Peyer's patch (tissue), 4 donors: ENCODE measurements at regions not wholly inside any gene's neighbourhood (a gene's known extent, or its start where the extent isn't known, plus 50 kb on each side); places are given as distances from the start of the nearest gene placed in this dataset.

Source experiments
- DNase-seq, 3 donors: peaks; one replicate each; pipeline ENCODE4 v3.0.0-alpha.2; 2017 to 2019
- H3K27ac ChIP-seq, 4 donors: fragments of 200-600 bp; sonication (generic); one replicate each; pipeline ENCODE4 v1.5.1; 2016 to 2019
- H3K27me3 ChIP-seq, 2 donors: fragments of 200-600 bp; sonication (generic); one replicate each; pipeline ENCODE4 v1.5.1; 2019
- H3K36me3 ChIP-seq, 3 donors: fragments of 200-600 bp; sonication (generic); one replicate each; pipeline ENCODE4 v1.5.1; 2016 to 2019
- H3K4me1 ChIP-seq, 4 donors: fragments of 200-600 bp; sonication (generic); one replicate each; pipeline ENCODE4 v1.5.1; 2016 to 2019
- H3K4me3 ChIP-seq, 4 donors: fragments of 200-600 bp; sonication (generic); 1 replicate in 3 of 4; 2 replicates in 1 of 4; pipeline ENCODE4 v1.5.1; 2016 to 2019; ENCODE audit warnings: mild to moderate bottlenecking in 1 of 4
- H3K9me3 ChIP-seq, 4 donors: fragments of 200-600 bp; sonication (generic); one replicate each; pipeline ENCODE4 v1.5.1; 2016 to 2019; ENCODE audit warnings: mild to moderate bottlenecking in 1 of 4
- POLR2A ChIP-seq, 2 donors: fragments of 450-650 bp; IDR thresholded peaks; one replicate each; pipeline ENCODE4 v1.5.1; 2017; ENCODE audit warnings: antibody characterized with exemption in 2 of 2, mild to moderate bottlenecking in 2 of 2, moderate library complexity in 2 of 2
- TF ChIP-seq, protein P1 (sequence below), 6 experiments: fragments of 450-650 bp in 4 of 6; fragments of 200-600 bp in 2 of 6; sonication (generic) in 1 of 6; IDR thresholded peaks; one replicate each; pipeline ENCODE4 v1.5.1; 2017 to 2019; ENCODE audit warnings: antibody characterized with exemption in 6 of 6, mild to moderate bottlenecking in 3 of 6, moderate library complexity in 1 of 6

DNA sequence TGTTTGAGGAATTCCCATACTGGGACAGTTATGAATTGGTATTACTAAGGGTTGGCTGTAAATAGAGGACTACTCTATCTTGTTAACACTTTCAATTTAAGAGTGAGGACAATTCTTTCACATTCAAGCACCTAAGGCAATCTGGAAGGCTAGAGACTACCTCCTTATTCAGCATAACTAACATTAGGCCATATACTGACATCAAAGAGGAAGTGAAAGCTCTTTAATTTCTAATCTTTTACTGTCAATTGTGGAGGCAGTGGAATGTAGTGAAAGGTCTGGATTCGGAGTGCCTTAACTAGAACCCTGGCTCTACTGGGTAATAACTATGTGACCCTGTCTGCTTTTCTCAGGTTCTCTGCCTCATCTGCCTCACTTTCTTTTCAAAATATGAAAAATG, 134.0 kb downstream of the UFM1 start:
- no peak overlapping the region for H3K27ac ChIP-seq
- H3K27me3 ChIP-seq = no peaks in the 10 kb centered on the region
- H3K4me1 ChIP-seq = no peaks in the 10 kb centered on the region
- no peak overlapping the region for H3K4me3 ChIP-seq
- no peaks in the 10 kb centered on the region for H3K9me3 ChIP-seq
- TF ChIP-seq, protein P1, sequence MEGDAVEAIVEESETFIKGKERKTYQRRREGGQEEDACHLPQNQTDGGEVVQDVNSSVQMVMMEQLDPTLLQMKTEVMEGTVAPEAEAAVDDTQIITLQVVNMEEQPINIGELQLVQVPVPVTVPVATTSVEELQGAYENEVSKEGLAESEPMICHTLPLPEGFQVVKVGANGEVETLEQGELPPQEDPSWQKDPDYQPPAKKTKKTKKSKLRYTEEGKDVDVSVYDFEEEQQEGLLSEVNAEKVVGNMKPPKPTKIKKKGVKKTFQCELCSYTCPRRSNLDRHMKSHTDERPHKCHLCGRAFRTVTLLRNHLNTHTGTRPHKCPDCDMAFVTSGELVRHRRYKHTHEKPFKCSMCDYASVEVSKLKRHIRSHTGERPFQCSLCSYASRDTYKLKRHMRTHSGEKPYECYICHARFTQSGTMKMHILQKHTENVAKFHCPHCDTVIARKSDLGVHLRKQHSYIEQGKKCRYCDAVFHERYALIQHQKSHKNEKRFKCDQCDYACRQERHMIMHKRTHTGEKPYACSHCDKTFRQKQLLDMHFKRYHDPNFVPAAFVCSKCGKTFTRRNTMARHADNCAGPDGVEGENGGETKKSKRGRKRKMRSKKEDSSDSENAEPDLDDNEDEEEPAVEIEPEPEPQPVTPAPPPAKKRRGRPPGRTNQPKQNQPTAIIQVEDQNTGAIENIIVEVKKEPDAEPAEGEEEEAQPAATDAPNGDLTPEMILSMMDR (IDR thresholded peaks at IDR 0.05) = no peak
- TF ChIP-seq POLR2A (IDR thresholded peaks at IDR 0.05) = no peak
- DNase-seq = no peak
- no peaks in the 10 kb centered on the region for H3K36me3 ChIP-seq

DNA sequence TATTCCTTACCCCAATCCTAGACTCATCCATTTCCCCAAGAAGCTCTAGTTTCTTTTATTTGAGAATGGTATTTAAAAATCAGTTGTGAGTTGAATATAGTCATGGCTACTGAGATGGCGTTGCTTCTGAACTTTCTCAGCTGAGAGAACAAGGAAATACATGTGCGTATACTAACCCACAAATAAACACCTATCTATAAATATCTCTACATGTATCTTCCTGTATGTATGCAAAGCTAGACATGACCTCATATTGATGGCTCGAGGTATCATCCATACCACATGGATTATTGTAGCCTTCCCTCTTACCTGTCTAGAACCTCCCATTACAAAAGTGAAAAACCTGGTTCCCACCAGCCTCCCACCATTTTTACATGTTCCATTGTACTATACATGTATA, 141.0 kb downstream of the UFM1 start:
- Histone ChIP-seq H3K27ac (no peak overlapping the region), H3K9me3 (no peaks in the 10 kb centered on the region), H3K4me3 (no peak overlapping the region), H3K27me3 (no peaks in the 10 kb centered on the region), H3K4me1 (no peaks in the 10 kb centered on the region), H3K36me3 (no peaks in the 10 kb centered on the region)
- TF ChIP-seq POLR2A (IDR thresholded peaks at IDR 0.05) = no peak
- TF ChIP-seq, protein P1 (IDR thresholded peaks at IDR 0.05) = no peak
- DNase-seq = no peak

DNA sequence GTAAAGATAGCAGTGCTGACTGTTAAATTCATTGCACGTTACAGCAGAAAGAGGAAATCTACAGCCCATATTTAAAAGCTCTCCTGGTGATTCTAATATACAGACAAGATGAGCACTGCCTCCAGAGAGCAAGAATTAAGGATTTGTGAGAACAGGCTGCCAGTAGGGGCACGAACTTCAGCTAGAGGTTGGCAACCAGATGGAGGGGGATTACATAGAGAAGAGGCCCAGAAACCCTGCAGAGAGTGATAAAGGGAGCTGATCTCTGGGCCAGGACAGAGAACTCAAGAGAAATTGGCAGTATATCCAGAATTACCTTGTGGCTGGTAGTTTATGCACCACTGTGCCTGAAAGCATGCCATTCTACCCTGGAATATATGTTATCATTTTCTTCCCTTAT, 144.8 kb downstream of the UFM1 start:
- no peaks in the 10 kb centered on the region for H3K27me3 ChIP-seq
- H3K4me3 ChIP-seq = no peak overlapping the region
- H3K27ac ChIP-seq = no peak overlapping the region
- H3K36me3 ChIP-seq = no peaks in the 10 kb centered on the region
- no peak for DNase-seq
- TF ChIP-seq POLR2A (IDR thresholded peaks at IDR 0.05) = no peak
- TF ChIP-seq, protein P1 (IDR thresholded peaks at IDR 0.05) = no peak
- no peaks in the 10 kb centered on the region for H3K9me3 ChIP-seq
- H3K4me1 ChIP-seq = no peaks in the 10 kb centered on the region

DNA sequence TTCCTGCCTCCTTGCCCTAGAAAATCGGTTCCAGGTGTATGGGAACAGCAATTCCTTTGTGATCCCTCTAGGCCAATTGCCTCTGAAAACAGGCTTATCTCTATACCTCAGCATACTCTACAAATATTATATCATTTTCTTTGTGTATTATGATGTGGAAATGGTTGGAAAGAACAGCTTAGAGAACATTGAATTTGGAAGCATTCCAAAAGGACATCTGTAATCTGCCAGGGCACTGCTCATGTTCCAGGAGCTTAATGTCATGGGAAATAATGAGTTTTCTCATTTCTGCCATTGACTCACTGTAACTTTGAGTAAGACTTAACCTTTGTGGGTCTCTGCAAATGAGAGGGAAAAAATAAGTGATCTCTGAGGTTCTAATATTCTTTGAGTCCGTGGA, 147.3 kb downstream of the UFM1 start:
- TF ChIP-seq, protein P1 (IDR thresholded peaks at IDR 0.05) = no peak
- TF ChIP-seq POLR2A (IDR thresholded peaks at IDR 0.05) = no peak
- H3K4me1 ChIP-seq = no peaks in the 10 kb centered on the region
- no peak overlapping the region for H3K4me3 ChIP-seq
- H3K27ac ChIP-seq = no peak overlapping the region
- no peaks in the 10 kb centered on the region for H3K9me3 ChIP-seq
- H3K27me3 ChIP-seq = no peaks in the 10 kb centered on the region
- no peak for DNase-seq
- no peaks in the 10 kb centered on the region for H3K36me3 ChIP-seq

DNA sequence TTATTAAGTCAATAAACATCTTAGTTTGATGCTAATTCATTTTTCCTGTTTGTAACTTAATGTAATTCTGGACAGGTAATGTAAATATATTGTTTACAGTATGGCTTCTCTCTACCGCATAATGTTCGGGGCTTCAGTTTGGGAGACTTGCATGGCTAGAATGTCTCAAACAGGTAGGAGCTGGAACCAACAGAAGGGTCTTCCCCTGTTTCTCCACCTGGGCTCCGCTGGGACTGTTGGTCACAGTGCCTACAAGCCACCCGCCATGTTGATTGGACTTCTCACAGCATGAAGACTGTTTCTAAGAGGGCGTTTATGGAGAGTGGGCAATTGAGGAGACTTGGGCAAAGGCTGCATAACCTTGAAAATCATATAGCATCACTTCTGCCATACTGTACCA, 148.6 kb downstream of the UFM1 start:
- no peaks in the 10 kb centered on the region for H3K9me3 ChIP-seq
- no peaks in the 10 kb centered on the region for H3K4me1 ChIP-seq
- no peaks in the 10 kb centered on the region for H3K36me3 ChIP-seq
- DNase-seq = no peak
- no peaks in the 10 kb centered on the region for H3K27me3 ChIP-seq
- no peak overlapping the region for H3K27ac ChIP-seq
- H3K4me3 ChIP-seq = no peak overlapping the region
- TF ChIP-seq, protein P1 (IDR thresholded peaks at IDR 0.05) = no peak
- no peak for TF ChIP-seq POLR2A (IDR thresholded peaks at IDR 0.05)

DNA sequence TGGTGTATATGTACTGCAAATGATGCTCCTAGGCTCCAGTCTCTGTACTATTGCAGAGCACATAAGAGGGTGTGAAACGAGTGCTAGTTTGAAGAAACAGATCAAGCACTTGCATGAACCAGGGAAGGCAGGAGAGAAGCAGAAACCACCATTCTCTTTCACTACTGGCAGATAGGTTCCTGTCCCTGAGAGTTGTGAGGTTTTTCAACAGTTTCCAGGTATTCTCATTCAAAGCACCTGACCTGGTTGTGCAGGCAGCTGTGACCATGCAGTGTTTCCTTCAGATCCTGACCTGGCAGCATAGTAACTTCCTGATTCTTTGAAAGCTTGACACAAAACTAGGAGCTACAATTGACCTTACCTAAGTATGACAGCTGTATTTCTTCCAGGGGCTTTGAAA, 164.9 kb downstream of the UFM1 start:
- H3K36me3 ChIP-seq = no peaks in the 10 kb centered on the region
- TF ChIP-seq POLR2A (IDR thresholded peaks at IDR 0.05) = no peak
- TF ChIP-seq, protein P1 (IDR thresholded peaks at IDR 0.05) = no peak
- H3K4me3 ChIP-seq = no peak overlapping the region

More for the DNA sequence above, 164.9 kb downstream of the UFM1 start:
- Histone ChIP-seq H3K27ac (no peak overlapping the region), H3K4me1 (no peaks in the 10 kb centered on the region), H3K9me3 (no peaks in the 10 kb centered on the region), H3K27me3 (no peaks in the 10 kb centered on the region)
- no peak for DNase-seq
